HG02885 (cell line): ENCODE measurements at regions not wholly inside any gene's neighbourhood (a gene's known extent, or its start where the extent isn't known, plus 50 kb on each side); places are given as distances from the start of the nearest gene placed in this dataset.
"Not testable (repeated sequence)": the region's sequence is repeated elsewhere in the genome, so short reads cannot be mapped to it uniquely, and the experiment has no call there.

Experiments
- ATAC-seq: cut with Tn5 transposase; IDR thresholded peaks from one replicate; pipeline ENCODE4 v1.9.1; 2021; ENCODE audit warnings: mild to moderate bottlenecking; ENCODE audit not compliant: unreplicated experiment, poor library complexity

GRCh38 chr16:13336335-13336734, 434.9 kb downstream of the SHISA9 start:
- no peak for ATAC-seq

GRCh38 chr16:13336907-13337881, 435.8 kb downstream of the SHISA9 start:
- ATAC-seq: not testable (repeated sequence)

GRCh38 chr16:13338044-13338443, 436.6 kb downstream of the SHISA9 start:
- ATAC-seq: no peak

DNA sequence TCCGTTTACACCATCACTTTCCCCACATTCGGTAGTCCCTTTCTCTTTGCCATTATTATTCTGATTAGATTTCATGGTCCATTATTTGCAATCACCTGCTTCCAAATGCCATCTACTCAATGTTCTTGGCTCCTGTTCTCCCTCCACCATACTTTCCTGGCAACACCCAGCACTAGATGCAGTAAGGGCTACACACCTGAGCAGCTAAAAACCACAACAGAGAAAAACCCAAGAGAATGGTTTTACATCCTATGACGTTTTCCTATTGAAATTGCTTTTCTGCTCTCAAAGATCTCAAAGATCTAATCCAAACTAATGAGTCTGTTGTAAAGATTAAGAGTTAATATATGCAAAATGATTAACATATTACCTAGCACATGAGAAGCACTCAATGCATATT, 441.3 kb downstream of the SHISA9 start:
- ATAC-seq: no peak

DNA sequence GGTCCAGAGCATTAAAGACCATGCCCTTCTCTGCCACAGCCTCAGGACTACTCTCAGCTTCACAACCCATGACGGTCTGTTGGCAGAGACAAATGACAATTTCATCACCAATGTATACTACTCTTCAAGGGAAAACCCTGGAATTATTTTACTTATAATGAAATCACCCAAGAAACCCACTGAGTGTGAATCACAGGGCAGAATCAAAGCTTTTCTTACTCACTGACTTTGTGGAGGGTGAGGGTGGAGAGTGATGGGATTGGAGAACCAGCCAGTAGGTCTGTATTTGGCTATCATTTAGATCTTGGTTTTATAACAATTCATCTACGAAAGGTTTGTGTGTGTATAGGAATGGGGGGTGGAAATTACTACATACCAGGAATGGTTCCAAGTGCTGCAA, 442.6 kb downstream of the SHISA9 start:
- ATAC-seq: no peak

GRCh38 chr16:13348416-13348815, 447.0 kb downstream of the SHISA9 start:
- ATAC-seq: no peak

- ATAC-seq: no peak
These were observed 448.6 kb downstream of the SHISA9 start for GRCh38 chr16:13350000-13350399.

DNA sequence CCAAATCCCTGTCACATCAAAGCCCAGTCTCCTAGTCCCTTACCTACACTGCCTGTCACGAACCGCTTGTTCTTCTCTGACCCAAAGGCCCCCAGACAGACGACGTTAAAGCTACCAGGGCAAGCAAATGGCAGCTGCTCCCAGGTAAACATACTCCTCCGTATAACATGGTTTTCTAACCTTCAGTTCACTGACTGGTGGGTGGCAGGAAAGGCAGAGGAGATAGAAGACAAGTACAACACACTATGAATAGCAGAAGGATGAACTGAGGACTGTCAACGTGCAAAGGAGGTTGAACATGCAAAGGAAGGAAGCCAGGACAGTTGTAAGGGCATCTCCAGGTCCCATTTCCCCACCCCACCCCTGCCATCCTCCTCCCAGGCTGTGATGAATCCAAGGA, 449.8 kb downstream of the SHISA9 start:
- ATAC-seq: no peak

GRCh38 chr16:13351601-13352217, 450.3 kb downstream of the SHISA9 start:
- ATAC-seq: no peak

DNA sequence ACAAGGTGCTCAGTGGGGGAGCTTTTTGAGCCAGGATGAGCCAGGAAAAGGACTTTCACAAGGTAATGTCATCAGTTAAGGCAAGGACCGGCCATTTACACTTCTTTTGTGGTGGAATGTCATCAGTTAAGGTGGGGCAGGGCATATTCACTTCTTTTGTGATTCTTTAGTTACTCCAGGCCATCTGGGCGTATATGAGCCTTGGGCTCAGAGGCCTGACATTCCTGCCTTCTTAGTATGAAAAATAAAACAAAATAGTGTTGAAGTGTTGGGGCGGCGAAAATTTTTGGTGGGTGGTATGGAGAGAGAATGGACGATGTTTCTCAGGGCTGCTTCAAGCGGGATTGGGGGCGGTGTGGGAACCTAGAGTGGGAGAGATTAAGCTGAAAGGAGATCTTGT, 451.4 kb downstream of the SHISA9 start:
- not testable (repeated sequence) for ATAC-seq

GRCh38 chr16:13357842-13358241, 456.4 kb downstream of the SHISA9 start:
- ATAC-seq: not testable (repeated sequence)

GRCh38 chr16:13359835-13360234, 458.4 kb downstream of the SHISA9 start:
- no peak for ATAC-seq

- ATAC-seq: no peak
These were observed 471.0 kb downstream of the SHISA9 start for GRCh38 chr16:13372421-13372820.

- ATAC-seq: no peak
These were observed 474.8 kb downstream of the SHISA9 start for GRCh38 chr16:13376174-13376573.

- no peak for ATAC-seq
These were observed 475.7 kb downstream of the SHISA9 start for GRCh38 chr16:13377143-13377542.

GRCh38 chr16:13378151-13378550, 476.8 kb downstream of the SHISA9 start:
- no peak for ATAC-seq

- ATAC-seq: no peak
These were observed 477.9 kb downstream of the SHISA9 start for GRCh38 chr16:13379266-13379665.

DNA sequence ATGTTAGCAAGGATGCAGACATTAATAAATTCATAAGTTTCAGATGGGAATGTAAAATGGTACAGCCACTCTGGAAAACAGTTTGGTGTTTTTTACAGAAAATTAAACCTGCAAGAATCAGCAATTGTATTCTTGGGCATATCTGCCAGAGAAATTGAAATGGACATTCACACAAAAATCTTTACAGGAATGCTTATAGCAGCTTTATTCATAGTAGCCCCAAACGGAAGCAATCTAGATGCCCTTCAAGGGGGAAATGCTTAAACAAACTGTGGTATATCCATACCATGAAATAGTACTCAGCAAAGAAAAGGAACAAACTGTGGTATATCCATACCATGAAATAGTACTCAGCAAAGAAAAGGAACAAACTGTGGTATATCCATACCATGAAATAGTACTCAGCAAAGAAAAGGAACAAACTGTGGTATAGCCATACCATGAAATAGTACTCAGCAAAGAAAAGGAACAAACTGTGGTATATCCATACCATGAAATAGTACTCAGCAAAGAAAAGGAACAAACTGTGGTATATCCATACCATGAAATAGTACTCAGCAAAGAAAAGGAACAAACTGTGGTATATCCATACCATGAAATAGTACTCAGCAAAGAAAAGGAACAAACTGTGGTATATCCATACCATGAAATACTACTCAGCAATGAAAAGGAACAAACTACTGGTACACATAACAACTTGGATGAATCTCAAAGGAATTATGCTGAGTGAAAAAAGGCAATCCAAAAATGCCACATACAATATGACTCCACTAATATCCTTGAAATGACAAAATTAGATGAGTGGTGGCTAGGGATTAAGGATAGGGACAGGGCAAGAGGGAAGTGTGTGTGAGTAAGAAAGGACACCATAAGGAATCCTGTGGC, 484.0 kb downstream of the SHISA9 start:
- not testable (repeated sequence) for ATAC-seq

DNA sequence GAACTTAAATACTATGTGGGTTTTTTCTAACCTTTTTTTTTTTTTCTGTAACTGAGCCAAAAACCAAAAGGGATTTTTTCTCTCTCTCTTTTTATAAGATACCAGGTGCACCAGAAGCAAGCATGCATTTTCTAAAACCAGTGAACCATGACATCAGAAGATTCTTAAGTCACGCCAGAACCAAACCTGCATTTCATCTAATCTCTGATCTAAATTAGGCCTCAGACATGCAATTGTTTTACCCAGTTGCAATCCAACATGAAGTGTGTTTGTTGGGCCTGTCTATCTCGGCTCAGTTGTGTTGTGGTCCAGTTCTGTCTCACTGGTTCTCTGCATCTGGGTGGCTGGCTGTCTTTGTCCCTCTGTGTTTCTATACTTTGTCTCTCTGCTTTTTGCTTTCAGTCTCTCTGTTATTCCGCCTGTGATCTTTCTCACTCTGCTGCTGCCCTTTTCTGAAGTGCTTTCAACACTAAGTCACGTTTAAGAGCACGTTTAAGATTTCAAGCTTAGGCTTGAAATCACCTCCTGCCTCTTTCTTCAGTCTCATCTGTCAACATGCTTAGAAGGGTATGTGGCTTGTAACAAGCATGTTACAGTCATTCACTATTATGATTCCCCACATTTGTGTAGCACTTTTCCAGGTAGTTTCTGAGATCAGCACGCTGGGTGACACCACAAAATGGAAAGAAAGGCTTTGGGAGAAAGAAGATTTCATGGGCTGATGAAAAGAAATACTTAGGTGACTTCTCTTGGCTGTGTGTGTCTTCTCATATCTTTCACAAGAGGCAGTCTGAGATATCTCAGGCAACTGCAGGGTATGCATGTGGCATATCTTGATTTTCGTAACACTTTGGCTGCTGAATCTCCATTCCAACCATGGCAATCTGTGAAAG, 488.9 kb downstream of the SHISA9 start:
- ATAC-seq: peak; percentile 75

DNA sequence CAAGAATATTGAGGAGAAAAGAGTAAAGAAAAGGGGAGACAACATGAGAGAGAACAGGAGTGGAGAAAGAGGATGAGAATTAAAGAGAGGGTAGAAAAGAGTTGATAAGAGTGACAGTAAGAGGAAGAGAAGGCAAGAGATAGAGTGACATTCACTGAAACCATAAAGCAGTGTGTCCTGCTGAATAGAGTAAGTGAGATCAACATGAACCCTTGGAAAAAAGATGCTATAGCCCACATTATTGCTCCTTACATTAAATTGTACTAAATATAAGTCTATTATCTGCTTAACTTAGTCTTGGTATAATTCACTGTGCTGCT, 489.5 kb downstream of the SHISA9 start:
- no peak for ATAC-seq
